Stomach (tissue), 4 donors: ENCODE measurements at regions not wholly inside any gene's neighbourhood (a gene's known extent, or its start where the extent isn't known, plus 50 kb on each side); places are given as distances from the start of the nearest gene placed in this dataset.

ENCODE experiments used
- EP300 ChIP-seq: sonication (generic); formaldehyde crosslinking; IDR thresholded peaks from one replicate; pipeline ENCODE4 v1.6.1; 2017; ENCODE audit warnings: antibody characterized with exemption
- POLR2A ChIP-seq, 4 donors: fragments of 450-650 bp; IDR thresholded peaks; one replicate each; pipeline ENCODE4 v1.6.1; 2016; ENCODE audit warnings: antibody characterized with exemption in 4 of 4, control low read depth in 2 of 4, mild to moderate bottlenecking in 1 of 4, moderate library complexity in 1 of 4
- POLR2AphosphoS5 ChIP-seq, 3 donors: sonication (generic); formaldehyde crosslinking; IDR thresholded peaks; one replicate each; pipeline ENCODE4 v1.6.1; 2016; ENCODE audit warnings: antibody characterized with exemption in 3 of 3
- TF ChIP-seq, protein P1 (sequence below), 7 experiments: fragments of 450-650 bp in 4 of 7; fragments of 200-600 bp in 3 of 7; sonication (generic) in 3 of 7; IDR thresholded peaks; one replicate each; pipeline ENCODE4 v1.5.1; 2016 to 2019; ENCODE audit warnings: antibody characterized with exemption in 7 of 7, control low read depth in 2 of 7, mild to moderate bottlenecking in 1 of 7

GRCh38 chr11:91686281-91686680, 538.3 kb upstream of the FAT3 start:
- TF ChIP-seq POLR2AphosphoS5 (IDR thresholded peaks at IDR 0.05) (no peak), POLR2A (IDR thresholded peaks at IDR 0.05) (no peak), EP300 (no peak)
- TF ChIP-seq, protein P1, sequence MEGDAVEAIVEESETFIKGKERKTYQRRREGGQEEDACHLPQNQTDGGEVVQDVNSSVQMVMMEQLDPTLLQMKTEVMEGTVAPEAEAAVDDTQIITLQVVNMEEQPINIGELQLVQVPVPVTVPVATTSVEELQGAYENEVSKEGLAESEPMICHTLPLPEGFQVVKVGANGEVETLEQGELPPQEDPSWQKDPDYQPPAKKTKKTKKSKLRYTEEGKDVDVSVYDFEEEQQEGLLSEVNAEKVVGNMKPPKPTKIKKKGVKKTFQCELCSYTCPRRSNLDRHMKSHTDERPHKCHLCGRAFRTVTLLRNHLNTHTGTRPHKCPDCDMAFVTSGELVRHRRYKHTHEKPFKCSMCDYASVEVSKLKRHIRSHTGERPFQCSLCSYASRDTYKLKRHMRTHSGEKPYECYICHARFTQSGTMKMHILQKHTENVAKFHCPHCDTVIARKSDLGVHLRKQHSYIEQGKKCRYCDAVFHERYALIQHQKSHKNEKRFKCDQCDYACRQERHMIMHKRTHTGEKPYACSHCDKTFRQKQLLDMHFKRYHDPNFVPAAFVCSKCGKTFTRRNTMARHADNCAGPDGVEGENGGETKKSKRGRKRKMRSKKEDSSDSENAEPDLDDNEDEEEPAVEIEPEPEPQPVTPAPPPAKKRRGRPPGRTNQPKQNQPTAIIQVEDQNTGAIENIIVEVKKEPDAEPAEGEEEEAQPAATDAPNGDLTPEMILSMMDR (IDR thresholded peaks at IDR 0.05) = no peak
